Urinary bladder (tissue), 4 donors: ENCODE measurements at regions not wholly inside any gene's neighbourhood (a gene's known extent, or its start where the extent isn't known, plus 50 kb on each side); places are given as distances from the start of the nearest gene placed in this dataset. TPM values are rescaled to one million over a fixed set of nuclear protein-coding genes. Genes with fewer than 3 reads are reported as not detected.
"Not testable (repeated sequence)": the region's sequence is repeated elsewhere in the genome, so short reads cannot be mapped to it uniquely, and the experiment has no call there.

Source experiments
- DNase-seq: peaks from one replicate; pipeline ENCODE4 v3.0.0-alpha.2; 2015; ENCODE audit errors: extremely low spot score
- H3K27ac ChIP-seq: one replicate; pipeline ENCODE4 v1.5.1; 2013; ENCODE audit warnings: low read depth, mild to moderate bottlenecking, moderate library complexity
- H3K36me3 ChIP-seq: one replicate; pipeline ENCODE4 v1.6.1; 2013; ENCODE audit warnings: mild to moderate bottlenecking, moderate library complexity; ENCODE audit not compliant: insufficient read depth
- H3K4me1 ChIP-seq: one replicate; pipeline ENCODE4 v1.6.1; 2013; ENCODE audit warnings: mild to moderate bottlenecking, moderate library complexity; ENCODE audit not compliant: insufficient read depth
- H3K4me3 ChIP-seq: one replicate; pipeline ENCODE4 v1.5.1; 2013; ENCODE audit warnings: low read depth, low read length
- WGBS: extraction: QIAGEN DNeasy Blood & Tissue Kit; methylation state at CpG from one replicate; pipeline ENCODE4 v1.1.7; 2013; 5-methylcytosine and 5-hydroxymethylcytosine counted together
- small RNA-seq: library from RNA; depleted of rRNA; stranded (forward); fragments of <200 nt; gene quantifications from one replicate; pipeline ENCODE3, GENCODE V24; 2014
- donor health status: healthy with polysubstance abuse.
- donor health status: healthy.

GRCh38 chr4:164676152-164676551 is 77.8 kb upstream of the SMIM31 start:
- H3K4me1 ChIP-seq, DNase-seq, H3K27ac ChIP-seq, H3K36me3 ChIP-seq, H3K4me3 ChIP-seq: not testable (repeated sequence)
- whole genome bisulfite sequencing: 82% methylated on average over 9 of the region's 9 CpGs

- whole genome bisulfite sequencing: 68% methylated on average over 2 of the region's 2 CpGs
- Histone ChIP-seq H3K36me3 (no peaks in the 10 kb centered on the region), H3K4me3 (no peak overlapping the region), H3K27ac (no peak overlapping the region), H3K4me1 (no peaks in the 10 kb centered on the region)
- no peak for DNase-seq
These were observed 70.9 kb upstream of the SMIM31 start for GRCh38 chr4:164683040-164683439.

GRCh38 chr4:164695650-164696049 is 58.3 kb upstream of the SMIM31 start:
- no peaks in the 10 kb centered on the region for H3K36me3 ChIP-seq
- no peak for DNase-seq
- WGBS: 80% methylated on average over 3 of the region's 3 CpGs
- H3K4me1 ChIP-seq: no peaks in the 10 kb centered on the region
- no peak overlapping the region for H3K27ac ChIP-seq
- H3K4me3 ChIP-seq: no peak overlapping the region

GRCh38 chr4:164700471-164700870 is 53.5 kb upstream of the SMIM31 start:
- no peak overlapping the region for H3K27ac ChIP-seq
- no peak overlapping the region for H3K4me3 ChIP-seq
- H3K4me1 ChIP-seq: no peaks in the 10 kb centered on the region
- no peaks in the 10 kb centered on the region for H3K36me3 ChIP-seq
- 69% methylated on average over 10 of the region's 10 CpGs for WGBS
- DNase-seq: no peak

DNA sequence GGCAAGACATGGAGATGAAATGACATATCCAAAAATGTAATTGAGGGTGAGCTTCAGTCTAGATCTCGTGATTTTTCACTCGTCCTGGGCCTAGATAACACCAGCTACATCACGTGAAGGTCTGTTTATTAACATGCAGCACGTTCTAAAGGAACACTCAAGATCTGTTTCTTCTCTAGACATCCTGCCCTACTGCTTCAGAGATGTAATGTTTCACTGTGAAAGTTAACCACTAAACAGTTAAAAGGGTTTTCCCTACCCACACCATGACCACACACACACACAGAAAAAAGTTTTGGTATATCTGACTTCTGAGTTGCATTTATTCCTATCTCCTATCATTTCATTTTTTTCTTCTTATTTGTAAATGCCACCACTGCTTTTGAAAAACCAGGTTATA is 52.3 kb upstream of the SMIM31 start:
- H3K4me3 ChIP-seq: no peak overlapping the region
- H3K4me1 ChIP-seq: no peaks in the 10 kb centered on the region
- H3K36me3 ChIP-seq: no peaks in the 10 kb centered on the region
- DNase-seq: no peak
- H3K27ac ChIP-seq: no peak overlapping the region
- WGBS: 30% methylated on average over 4 of the region's 4 CpGs

Small RNAs in the stretch of these regions (small RNA-seq; reads per million reads assigned to genes)
- gene AC074198.2: not detected
- not detected for gene RNU6-284P
